Stimulated activated CD8-positive, alpha-beta memory T cell treated with anti-CD3 and anti-CD28 coated beads, Interleukin-2, amount 100 ng/mL, for 1 hour (primary cell): ENCODE measurements at regions not wholly inside any gene's neighbourhood (a gene's known extent, or its start where the extent isn't known, plus 50 kb on each side); places are given as distances from the start of the nearest gene placed in this dataset.
"Not testable (repeated sequence)": the region's sequence is repeated elsewhere in the genome, so short reads cannot be mapped to it uniquely, and the experiment has no call there.

Source experiments
- DNase-seq, 2 donors: peaks; one replicate each; pipeline ENCODE4 v3.0.0-alpha.2; 2020; ENCODE audit warnings: low read depth in 2 of 2

DNA sequence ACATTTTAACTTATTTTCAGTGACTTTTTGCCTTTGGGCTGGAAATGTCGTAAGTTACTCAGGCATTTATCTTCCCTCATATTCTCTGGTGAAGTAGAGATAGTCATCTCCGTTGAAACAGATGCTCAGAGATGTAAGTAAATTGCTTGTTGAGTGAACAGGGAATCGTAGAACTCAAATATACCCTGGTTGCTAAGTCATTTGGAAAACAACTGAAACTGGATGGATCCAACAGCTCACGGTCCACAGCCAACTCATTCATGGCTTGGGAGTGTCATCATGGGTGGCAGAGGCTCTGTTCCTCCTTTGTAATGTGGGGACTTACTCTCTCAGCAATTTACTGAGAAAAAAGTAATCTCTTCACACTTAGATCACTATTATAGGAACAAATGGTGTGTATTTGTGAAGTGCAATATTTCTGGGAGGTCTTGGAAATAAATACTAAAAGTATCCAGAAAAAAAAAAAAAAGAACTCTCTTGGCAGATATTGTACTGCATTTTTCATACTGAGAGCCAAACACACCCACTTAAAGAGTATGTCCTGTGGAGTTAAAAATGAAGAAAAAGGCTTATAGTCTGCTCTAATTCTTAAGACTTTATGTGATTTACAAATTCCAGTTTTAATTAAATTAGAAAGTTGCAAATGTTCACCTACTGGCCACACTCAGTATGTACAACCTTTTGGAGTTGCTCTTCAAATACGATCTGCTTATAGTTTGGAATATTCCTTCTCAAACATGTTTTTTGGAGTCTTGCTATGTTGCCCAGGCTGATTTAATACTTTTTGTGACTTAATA is 107.4 kb downstream of the LEPR start:
- no peak for DNase-seq

DNA sequence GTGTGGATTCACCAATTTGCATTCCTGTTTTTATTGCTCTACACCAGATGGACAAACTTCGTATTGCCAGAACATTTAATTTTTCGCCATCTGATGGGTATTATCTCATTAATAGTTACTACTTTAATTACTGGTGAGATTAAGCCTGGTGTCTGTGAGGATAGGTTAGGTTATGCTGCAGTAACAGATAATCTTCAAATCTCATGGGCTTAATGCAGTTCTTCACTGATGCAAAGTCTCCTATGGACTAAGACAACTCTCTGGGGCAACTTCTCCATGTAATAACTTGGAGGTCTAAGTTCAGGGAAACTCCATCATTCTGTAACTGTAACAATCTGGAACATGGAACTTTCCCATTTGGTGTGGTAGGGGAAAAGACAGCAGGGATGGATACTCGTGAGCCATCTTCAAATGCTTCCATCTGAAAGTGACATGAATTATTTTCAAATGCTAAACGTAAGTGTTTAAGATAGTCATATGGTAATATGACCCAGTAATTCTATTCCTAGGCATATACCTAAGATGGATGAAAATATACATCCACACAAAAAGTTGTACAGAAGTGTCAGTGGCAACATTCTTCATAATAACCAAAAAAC is 111.6 kb downstream of the LEPR start:
- DNase-seq, result no peak

- DNase-seq, result no peak
These were observed 115.5 kb downstream of the LEPR start for GRCh38 chr1:65535981-65536380.

DNA sequence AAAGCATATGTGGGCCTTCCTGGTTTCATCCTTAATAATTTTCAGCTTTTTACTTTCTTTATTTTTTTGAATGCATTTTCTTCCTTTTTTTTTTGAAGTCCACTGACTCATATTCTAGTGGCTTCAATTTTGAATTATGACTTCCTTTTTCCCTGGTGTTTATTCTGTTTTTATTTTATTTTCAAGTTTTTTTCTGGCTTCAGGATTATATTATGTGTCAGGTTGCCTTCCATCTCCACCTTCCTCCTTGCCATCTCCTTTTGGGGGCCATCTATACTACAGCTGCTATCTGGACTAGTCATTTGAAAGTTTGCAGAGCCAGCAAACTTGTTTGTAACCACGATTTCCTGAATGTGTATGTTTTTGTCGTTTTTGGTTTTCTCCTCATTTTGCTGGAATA is 117.6 kb downstream of the LEPR start:
- DNase-seq, result no peak

GRCh38 chr1:65538664-65539063 is 118.2 kb downstream of the LEPR start:
- DNase-seq, result no peak

DNA sequence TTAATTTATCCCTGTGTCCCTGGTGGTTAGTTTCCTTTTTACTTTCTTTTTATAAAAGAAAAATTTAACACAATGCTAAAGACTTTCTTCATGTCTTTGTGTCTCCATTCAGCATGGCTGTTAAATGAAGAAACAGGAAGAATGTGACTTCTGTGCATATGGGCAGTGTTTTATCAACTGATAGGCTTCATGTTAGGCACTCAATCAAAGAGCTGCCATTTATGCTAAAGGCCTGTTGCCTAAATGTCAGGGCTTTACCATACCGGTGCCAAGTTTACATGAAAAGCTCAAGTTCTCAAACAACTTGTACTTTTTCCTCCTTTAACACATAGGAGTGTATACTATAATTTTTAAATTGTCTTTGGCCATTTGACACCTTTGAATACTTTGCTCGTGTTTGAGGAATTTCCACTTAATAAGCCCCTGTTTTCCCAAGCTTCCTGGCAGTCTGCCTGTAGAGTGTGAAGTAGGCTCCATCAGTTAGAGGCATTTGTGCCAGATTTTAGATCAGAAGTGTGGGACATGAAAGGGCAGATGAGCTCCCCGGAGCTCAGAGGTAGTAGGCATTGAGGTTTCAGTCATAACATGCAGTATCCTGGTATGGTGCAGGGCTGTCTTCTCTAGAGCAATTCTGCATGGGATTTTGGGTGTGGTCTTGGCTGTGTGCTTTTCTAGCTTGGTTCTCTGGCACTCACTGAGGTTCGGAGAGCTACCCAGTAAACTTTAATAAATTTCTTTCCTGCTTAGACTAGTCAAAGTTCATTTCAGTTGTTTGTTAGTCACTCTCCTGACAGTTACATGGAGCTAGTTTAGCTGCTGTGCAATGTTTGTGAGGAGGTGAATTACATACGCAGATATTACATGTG is 119.0 kb downstream of the LEPR start:
- DNase-seq, result no peak

DNA sequence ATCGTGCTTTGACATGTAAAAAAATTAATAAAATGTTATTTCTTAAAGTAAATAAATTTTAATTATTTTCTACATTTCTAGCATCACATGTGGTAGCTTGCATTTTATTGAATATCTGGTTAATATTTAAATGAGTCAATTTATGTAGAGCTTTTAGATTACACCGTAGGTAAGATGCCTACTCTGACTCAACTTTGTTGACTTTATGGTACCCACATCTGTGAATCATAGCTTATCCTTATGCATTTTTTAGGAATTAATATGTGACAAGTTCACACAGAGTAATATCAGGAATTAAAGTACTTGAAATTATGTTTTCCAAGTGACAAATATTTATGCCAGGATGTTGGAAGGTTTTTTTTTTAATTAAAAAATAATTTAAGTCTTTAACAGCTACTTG is 120.7 kb downstream of the LEPR start:
- DNase-seq, result no peak

DNA sequence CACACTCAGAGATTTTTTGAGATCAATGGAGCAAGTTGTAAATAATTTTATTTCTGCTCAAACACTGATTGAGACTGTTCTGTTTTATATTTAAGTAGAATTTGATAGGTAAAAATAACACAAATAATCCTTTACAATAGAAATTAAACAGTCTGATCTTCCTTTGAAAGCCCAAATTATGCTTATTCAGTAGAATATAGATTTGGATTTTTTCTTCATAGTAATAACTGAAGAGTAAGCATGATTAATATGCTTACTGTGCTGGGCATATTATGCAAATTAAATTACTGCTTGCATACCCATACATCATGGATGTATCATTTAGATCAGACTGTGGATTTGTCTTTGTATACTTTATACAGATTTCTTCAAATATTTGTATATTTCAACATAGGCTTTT is 121.4 kb downstream of the LEPR start:
- no peak for DNase-seq

DNA sequence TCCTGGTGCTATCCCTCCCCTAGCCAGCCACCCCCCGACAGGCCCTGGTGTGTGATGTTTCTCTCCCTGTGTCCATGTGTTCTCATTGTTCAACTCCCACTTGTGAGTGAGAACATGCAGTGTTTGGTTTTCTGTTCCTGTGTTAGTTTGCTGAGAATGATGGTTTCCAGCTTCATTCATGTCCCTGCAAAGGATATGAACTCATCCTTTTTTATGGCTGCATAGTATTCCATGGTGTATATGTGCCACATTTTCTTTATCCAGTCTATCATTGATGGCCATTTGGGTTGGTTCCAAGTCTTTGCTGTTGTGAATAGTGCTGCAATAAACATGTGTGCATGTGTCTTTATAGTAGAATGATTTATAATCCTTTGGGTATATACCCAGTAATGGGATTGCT is 122.1 kb downstream of the LEPR start:
- not testable (repeated sequence) for DNase-seq

DNA sequence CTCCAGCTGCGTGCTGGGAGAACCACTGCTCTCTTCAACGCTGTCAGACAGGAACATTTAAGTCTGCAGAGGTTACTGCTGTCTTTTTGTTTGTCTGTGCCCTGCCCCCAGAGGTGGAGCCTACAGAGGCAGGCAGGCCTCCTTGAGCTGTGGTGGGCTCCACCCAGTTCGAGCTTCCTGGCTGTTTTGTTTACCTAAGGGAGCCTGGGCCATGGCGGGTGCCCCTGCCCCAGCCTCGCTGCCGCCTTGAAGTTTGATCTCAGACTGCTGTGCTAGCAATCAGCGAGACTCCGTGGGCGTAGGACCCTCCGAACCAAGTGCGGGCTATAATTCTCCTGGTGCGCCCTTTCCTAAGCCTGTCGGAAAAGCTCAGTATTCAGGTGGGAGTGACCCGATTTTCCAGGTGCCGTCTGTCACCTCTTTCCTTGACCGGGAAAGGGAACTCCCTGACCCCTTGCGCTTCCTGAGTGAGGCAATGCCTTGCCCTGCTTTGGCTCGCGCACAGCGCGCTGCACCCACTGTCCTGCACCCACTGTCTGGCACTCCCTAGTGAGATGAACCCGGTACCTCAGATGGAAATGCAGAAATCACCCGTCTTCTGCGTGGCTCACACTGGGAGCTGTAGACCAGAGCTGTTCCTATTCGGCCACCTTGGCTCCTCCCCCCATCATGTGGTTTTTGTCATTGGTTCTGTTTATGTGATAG is 130.0 kb downstream of the LEPR start:
- DNase-seq, result not testable (repeated sequence)

DNA sequence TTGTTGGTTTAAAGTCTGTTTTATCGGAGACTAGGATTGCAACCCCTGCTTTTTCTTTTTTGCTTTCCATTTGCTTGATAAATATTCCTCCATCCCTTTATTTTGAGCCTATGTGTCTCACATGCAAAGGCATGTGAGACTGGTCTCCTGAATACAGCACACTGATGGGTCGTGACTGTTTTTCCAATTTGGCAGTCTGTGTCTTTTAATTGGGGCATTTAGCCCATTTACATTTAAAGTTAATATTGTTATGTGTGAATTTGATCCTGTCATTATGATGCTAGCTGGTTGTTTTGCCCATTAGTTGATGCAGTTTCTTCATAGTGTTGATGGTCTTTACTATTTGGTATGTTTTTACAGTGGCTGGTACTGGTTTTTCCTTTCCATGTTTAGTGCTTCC is 132.0 kb downstream of the LEPR start:
- not testable (repeated sequence) for DNase-seq

DNA sequence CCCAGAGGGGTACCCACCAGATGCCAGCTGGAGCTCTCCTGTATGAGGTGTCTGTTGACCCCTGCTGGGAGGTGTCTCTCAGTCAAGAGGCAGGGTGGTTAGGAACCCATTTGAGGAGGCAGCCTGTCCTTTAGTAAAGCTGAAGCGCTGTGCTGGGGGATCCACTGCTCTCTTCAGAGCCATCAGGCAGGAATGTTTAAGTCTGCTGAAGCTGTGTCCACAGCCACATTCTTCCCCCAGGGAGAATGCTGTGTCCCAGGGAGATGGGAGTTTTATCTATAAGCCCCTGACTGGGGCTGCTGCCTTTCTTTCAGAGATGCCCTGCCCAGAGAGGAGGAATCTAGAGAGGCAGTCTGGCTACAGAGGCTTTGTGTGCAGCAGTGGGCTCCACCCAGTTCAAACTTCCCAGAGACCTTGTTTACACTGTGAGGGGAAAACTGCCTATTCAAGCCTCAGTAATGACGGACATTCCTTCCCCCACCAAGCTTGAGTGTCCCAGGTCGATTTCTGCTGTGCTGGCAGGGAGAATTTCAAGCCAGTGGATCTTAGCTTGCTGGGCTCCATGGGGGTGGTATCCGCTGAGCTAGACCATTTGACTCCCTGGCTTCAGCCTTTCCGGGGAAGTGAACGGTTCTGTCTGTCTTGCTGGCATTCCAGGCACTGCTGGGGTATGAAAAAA is 133.8 kb downstream of the LEPR start:
- not testable (repeated sequence) for DNase-seq

DNA sequence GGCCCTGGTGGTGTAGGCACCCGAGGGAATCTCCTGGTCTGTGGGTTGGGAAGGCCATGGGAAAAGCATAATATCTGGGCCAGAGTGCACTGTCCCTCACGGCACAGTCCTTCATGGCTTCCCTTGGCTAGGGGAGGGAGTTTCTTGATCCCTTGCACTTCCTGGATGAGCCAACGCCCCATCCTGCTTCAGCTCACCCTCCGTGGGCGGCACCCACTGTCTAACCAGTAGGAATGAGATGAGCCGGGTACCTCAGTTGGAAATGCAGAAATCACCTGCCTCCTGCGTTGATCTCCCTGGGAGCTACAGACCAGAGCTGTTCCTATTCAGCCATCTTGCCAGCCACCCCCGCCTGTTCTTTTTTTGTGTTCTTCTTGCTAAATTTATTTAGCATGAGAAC is 134.4 kb downstream of the LEPR start:
- DNase-seq, result no peak

DNA sequence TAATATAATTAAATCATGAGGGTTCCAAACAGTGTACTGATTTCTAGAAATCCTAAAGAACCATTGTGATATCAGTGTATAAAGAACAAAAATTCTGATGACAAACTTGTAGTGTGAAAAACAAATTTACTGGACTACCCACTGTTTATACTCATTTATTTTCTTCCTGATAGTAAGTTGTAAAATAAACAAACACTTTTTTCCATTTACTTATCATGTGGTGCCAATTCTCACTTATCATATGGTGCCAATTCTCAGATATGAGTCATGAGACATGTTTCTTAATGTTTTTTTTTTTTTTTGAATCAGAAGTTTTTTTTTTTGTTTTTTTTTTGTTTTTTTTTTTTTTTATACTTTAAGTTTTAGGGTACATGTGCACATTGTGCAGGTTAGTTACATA is 137.7 kb downstream of the LEPR start:
- DNase-seq, result no peak

- DNase-seq, result no peak
These were observed 144.0 kb downstream of the LEPR start for GRCh38 chr1:65564493-65564892.

- no peak for DNase-seq
These were observed 147.8 kb downstream of the LEPR start for GRCh38 chr1:65568285-65568684.

DNA sequence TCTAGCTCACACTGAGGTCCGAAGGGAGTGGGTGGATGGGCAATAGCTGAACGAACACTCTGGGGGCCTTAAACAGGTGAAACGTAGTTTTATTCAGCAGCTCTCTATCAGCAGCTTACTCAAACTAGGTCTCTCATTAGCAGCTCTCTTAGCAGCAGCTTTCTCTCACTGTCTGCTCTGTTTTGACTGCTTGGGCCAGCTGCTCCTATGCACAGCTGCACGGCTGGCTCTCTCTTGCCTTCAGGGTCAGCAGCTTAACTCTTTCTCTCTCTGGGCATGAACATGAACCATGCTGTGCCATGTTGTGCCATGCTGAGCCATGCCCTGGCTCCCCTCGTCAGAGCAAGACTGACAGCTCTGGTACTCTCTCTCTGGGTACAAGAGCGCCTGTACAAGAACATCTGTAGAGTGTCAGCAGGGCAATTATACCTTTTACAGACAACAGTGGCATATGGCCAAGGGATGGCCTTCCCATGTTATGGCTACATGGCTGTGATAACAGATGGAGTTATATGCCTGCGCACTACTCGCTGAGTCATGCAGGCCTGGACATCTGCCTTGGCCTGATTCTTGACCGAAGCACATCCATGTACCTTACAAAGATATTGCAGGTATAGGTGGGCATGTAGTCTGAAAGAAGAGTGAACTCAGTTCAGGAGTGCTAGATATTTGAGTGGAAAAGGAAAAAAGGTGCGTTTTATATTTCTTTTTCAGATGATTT is 152.4 kb downstream of the LEPR start:
- DNase-seq, result no peak

GRCh38 chr1:65577278-65577677 is 156.8 kb downstream of the LEPR start:
- no peak for DNase-seq

- not testable (repeated sequence) for DNase-seq
These were observed 157.5 kb downstream of the LEPR start for GRCh38 chr1:65577982-65578381.

DNA sequence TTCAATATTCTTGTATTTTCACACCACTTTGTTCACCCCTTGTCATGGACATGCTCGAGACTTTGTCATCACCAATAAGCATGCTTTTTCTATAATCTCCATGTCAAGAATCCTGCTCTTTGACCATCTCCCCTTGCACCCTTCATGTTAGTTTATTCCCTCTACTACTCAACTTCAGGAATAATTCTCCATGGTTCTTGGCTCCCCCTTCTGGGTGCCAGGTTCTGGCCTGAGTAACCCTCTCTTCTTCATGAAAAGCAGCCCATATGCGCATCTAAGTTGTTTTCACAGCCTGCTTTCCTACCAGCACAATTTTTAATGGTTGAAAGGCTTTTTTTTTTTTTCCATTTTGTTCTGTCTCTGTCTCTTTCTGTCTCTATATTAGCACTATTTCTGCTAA is 160.7 kb downstream of the LEPR start:
- no peak for DNase-seq

DNA sequence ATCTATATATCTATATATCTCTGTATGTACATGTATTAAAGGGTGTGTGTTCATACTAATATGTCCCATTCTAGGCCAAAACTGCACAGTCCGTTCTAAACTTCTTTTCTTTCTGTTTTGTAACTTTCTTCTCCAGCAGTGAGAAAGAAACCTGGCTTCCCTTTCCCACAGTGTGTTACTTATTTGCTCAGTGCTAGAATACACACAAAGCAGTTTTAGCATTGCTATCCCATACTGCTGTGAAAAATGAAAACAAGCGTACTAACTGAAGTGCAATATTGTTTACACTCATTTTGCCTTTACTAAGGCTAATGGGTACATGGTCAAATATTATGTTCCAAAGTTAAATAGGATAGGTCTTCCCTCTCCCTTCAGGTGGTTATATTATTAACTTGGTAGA is 163.9 kb downstream of the LEPR start:
- DNase-seq, result no peak
